HCT116 (cell line): ENCODE measurements at regions not wholly inside any gene's neighbourhood (a gene's known extent, or its start where the extent isn't known, plus 50 kb on each side); places are given as distances from the start of the nearest gene placed in this dataset.

Source experiments
- EZH2 ChIP-seq: fragments of 200-600 bp; sonication (generic); IDR thresholded peaks from 2 replicates; pipeline ENCODE4 v1.6.1; 2017; ENCODE audit warnings: antibody characterized with exemption, mixed run types
- POLR2AphosphoS5 ChIP-seq: IDR thresholded peaks from 2 replicates; pipeline ENCODE4 v1.6.1; 2011; ENCODE audit warnings: mild to moderate bottlenecking, low read depth, low read length, moderate library complexity

- TF ChIP-seq EZH2 (no peak), POLR2AphosphoS5 (no peak)
Observed at GRCh38 chr3:81932681-81933080, 171.2 kb upstream of the GBE1 start.
